IMR-90 (cell line): ENCODE measurements at regions not wholly inside any gene's neighbourhood (a gene's known extent, or its start where the extent isn't known, plus 50 kb on each side); places are given as distances from the start of the nearest gene placed in this dataset.
A peak's percentile ranks its signal among the peaks of the same experiment; 100 is the strongest.

Source experiments
- ATAC-seq: fragments of 200-7000 bp; cut with Tn5 transposase; 2 replicates; pipeline ENCODE4 v1.9.1; 2020; ENCODE audit warnings: low read depth, mild to moderate bottlenecking, moderate library complexity
- BruUV-seq: library from RNA; stranded (reverse); fragments of 400-500 nt; replicated peaks from 2 replicates; lab custom pipeline; 2021; lab: Mats Ljungman, UMichigan
- CTCF ChIA-PET: fragments of 300-600 bp; formaldehyde crosslinking; extraction: SDS; loops from one replicate; lab custom pipeline; 2021; ENCODE audit warnings: antibody characterized with exemption; lab: Yijun Ruan, JAX
- POLR2A ChIA-PET: fragments of 300-600 bp; sonication (Branson Sonifier 250); formaldehyde crosslinking; loops from one replicate; lab custom pipeline; 2022; ENCODE audit warnings: antibody characterized with exemption; ENCODE audit not compliant: unreplicated experiment; lab: Charles Lee
- DNase-seq: peaks from one replicate; pipeline ENCODE4 v3.0.0; 2013
- H2AFZ ChIP-seq: replicated peaks from 2 replicates; pipeline ENCODE3; 2013; ENCODE audit warnings: low read length, mild to moderate bottlenecking; ENCODE audit not compliant: poor library complexity
- H2AK5ac ChIP-seq: 2 replicates; pipeline ENCODE4 v1.6.1; 2013; ENCODE audit warnings: low read depth, low read length, inconsistent platforms
- H2AK9ac ChIP-seq: replicated peaks from 2 replicates; pipeline ENCODE3; 2013; ENCODE audit warnings: mild to moderate bottlenecking, low read depth, low read length, moderate library complexity; ENCODE audit not compliant: poor library complexity
- H2BK120ac ChIP-seq: 2 replicates; pipeline ENCODE4 v1.6.1; 2013; ENCODE audit warnings: low read depth, low read length, inconsistent platforms
- H2BK15ac ChIP-seq: 3 replicates; pipeline ENCODE4 v1.6.1; 2013; ENCODE audit warnings: low read depth, low read length, inconsistent platforms
- H2BK20ac ChIP-seq: 2 replicates; pipeline ENCODE4 v1.6.1; 2013; ENCODE audit warnings: low read depth, mild to moderate bottlenecking, inconsistent platforms, low read length, moderate library complexity
- H2BK5ac ChIP-seq: 2 replicates; pipeline ENCODE4 v1.6.1; 2013; ENCODE audit warnings: mild to moderate bottlenecking, low read depth, low read length, inconsistent platforms; ENCODE audit not compliant: poor library complexity, severe bottlenecking
- H3K14ac ChIP-seq: replicated peaks from 2 replicates; pipeline ENCODE4 v1.6.1; 2013; ENCODE audit warnings: low read depth, low read length, inconsistent platforms
- H3K18ac ChIP-seq: 2 replicates; pipeline ENCODE4 v1.6.1; 2013; ENCODE audit warnings: low read depth, low read length, control low read depth
- H3K23ac ChIP-seq: 2 replicates; pipeline ENCODE4 v1.6.1; 2013; ENCODE audit warnings: low read depth, low read length, inconsistent platforms
- H3K27ac ChIP-seq: 2 replicates; pipeline ENCODE4 v1.5.1; 2013; ENCODE audit warnings: mild to moderate bottlenecking, control low read depth, low read length; ENCODE audit not compliant: insufficient read depth
- H3K27me3 ChIP-seq: 2 replicates; pipeline ENCODE4 v1.6.1; 2013; ENCODE audit warnings: low read length; ENCODE audit not compliant: control insufficient read depth, insufficient read depth
- H3K36me3 ChIP-seq: 2 replicates; pipeline ENCODE4 v1.6.1; 2013; ENCODE audit warnings: low read length, mixed read lengths; ENCODE audit not compliant: control insufficient read depth, insufficient read depth
- H3K4ac ChIP-seq: 2 replicates; pipeline ENCODE4 v1.6.1; 2013; ENCODE audit warnings: low read depth, low read length, inconsistent platforms
- H3K4me1 ChIP-seq: 2 replicates; pipeline ENCODE4 v1.6.1; 2013; ENCODE audit warnings: low read length, mixed read lengths; ENCODE audit not compliant: control insufficient read depth, insufficient read depth
- H3K4me2 ChIP-seq: 2 replicates; pipeline ENCODE4 v1.6.1; 2013; ENCODE audit warnings: low read depth, mild to moderate bottlenecking, control low read depth, low read length, moderate library complexity
- H3K4me3 ChIP-seq: 2 replicates; pipeline ENCODE4 v1.5.1; 2013; ENCODE audit warnings: low read depth, mild to moderate bottlenecking, control low read depth, low read length, moderate library complexity; ENCODE audit not compliant: insufficient read depth
- H3K56ac ChIP-seq: 2 replicates; pipeline ENCODE4 v1.6.1; 2013; ENCODE audit warnings: low read length, inconsistent platforms; ENCODE audit not compliant: insufficient read depth; ENCODE audit errors: extremely low read depth
- H3K79me1 ChIP-seq, 2 experiments: 2 replicates each; pipeline ENCODE4 v1.6.1; 2013; ENCODE audit warnings: low read length in 2 of 2, inconsistent platforms in 1 of 2, low read depth in 1 of 2
- H3K9ac ChIP-seq: 2 replicates; pipeline ENCODE4 v1.6.1; 2013; ENCODE audit warnings: low read depth, low read length, control low read depth
- H3K9me1 ChIP-seq: 2 replicates; pipeline ENCODE4 v1.6.1; 2013; ENCODE audit warnings: low read length, inconsistent platforms; ENCODE audit not compliant: insufficient read depth
- H3K9me3 ChIP-seq: 2 replicates; pipeline ENCODE4 v1.6.1; 2013; ENCODE audit warnings: low read length; ENCODE audit not compliant: control insufficient read depth, insufficient read depth
- H4K20me1 ChIP-seq: 2 replicates; pipeline ENCODE4 v1.6.1; 2013; ENCODE audit warnings: low read length, inconsistent platforms; ENCODE audit not compliant: insufficient read depth
- H4K5ac ChIP-seq: 2 replicates; pipeline ENCODE4 v1.6.1; 2013; ENCODE audit warnings: mild to moderate bottlenecking, low read depth, low read length, control low read depth
- H4K8ac ChIP-seq, 2 experiments: 2 replicates each; pipeline ENCODE4 v1.6.1; 2013; ENCODE audit warnings: low read depth in 2 of 2, low read length in 2 of 2, control low read depth in 1 of 2, inconsistent platforms in 1 of 2
- H4K91ac ChIP-seq: 2 replicates; pipeline ENCODE4 v1.6.1; 2013; ENCODE audit warnings: low read depth, low read length, inconsistent platforms; ENCODE audit not compliant: insufficient read depth
- BHLHE40 ChIP-seq: fragments of 150-350 bp; IDR thresholded peaks from 2 replicates; pipeline ENCODE4 v1.6.1; 2016; ENCODE audit warnings: mild to moderate bottlenecking, low read depth, low read length
- CEBPB ChIP-seq: IDR thresholded peaks from 2 replicates; pipeline ENCODE4 v1.6.1; 2012; ENCODE audit warnings: low read depth, low read length, improper control_type of control experiment
- CHD1 ChIP-seq: IDR thresholded peaks from 2 replicates; pipeline ENCODE4 v1.6.1; 2012; ENCODE audit warnings: low read depth, low read length, improper control_type of control experiment
- CTCF ChIP-seq: conservative IDR thresholded peaks from 2 replicates; pipeline ENCODE4 v1.5.1; 2012; ENCODE audit warnings: mild to moderate bottlenecking, low read depth, low read length, improper control_type of control experiment
- ELK1 ChIP-seq: fragments of 150-350 bp; IDR thresholded peaks from 2 replicates; pipeline ENCODE4 v1.6.1; 2016; ENCODE audit warnings: low read depth, mild to moderate bottlenecking, low read length, moderate library complexity, borderline replicate concordance
- MAFK ChIP-seq: IDR thresholded peaks from 2 replicates; pipeline ENCODE4 v1.6.1; 2012; ENCODE audit warnings: low read depth, low read length, improper control_type of control experiment
- MAZ ChIP-seq: IDR thresholded peaks from 2 replicates; pipeline ENCODE4 v1.6.1; 2012; ENCODE audit warnings: low read depth, mild to moderate bottlenecking, low read length, improper control_type of control experiment, moderate library complexity, borderline replicate concordance
- MXI1 ChIP-seq: IDR thresholded peaks from 2 replicates; pipeline ENCODE4 v1.6.1; 2012; ENCODE audit warnings: low read depth, mild to moderate bottlenecking, low read length, moderate library complexity, borderline replicate concordance
- NFE2L2 ChIP-seq: fragments of 150-350 bp; IDR thresholded peaks from 2 replicates; pipeline ENCODE4 v1.6.1; 2016; ENCODE audit warnings: low read depth, mild to moderate bottlenecking, low read length
- POLR2A ChIP-seq: IDR thresholded peaks from 2 replicates; pipeline ENCODE4 v1.6.1; 2012; ENCODE audit warnings: mild to moderate bottlenecking, low read depth, low read length
- RAD21 ChIP-seq: IDR thresholded peaks from 2 replicates; pipeline ENCODE4 v1.6.1; 2012; ENCODE audit warnings: low read length, improper control_type of control experiment
- RCOR1 ChIP-seq: IDR thresholded peaks from 2 replicates; pipeline ENCODE4 v1.6.1; 2012; ENCODE audit warnings: mild to moderate bottlenecking, low read length, improper control_type of control experiment; ENCODE audit not compliant: insufficient replicate concordance
- RFX5 ChIP-seq: IDR thresholded peaks from 2 replicates; pipeline ENCODE4 v1.8.0; 2012; ENCODE audit warnings: low read depth, mild to moderate bottlenecking, low read length, moderate library complexity
- SMC3 ChIP-seq: fragments of 150-350 bp; IDR thresholded peaks from 2 replicates; pipeline ENCODE4 v1.6.1; 2016; ENCODE audit warnings: low read depth, mild to moderate bottlenecking, antibody characterized with exemption, low read length, moderate library complexity
- USF2 ChIP-seq: fragments of 150-350 bp; IDR thresholded peaks from 2 replicates; pipeline ENCODE4 v1.6.1; 2017; ENCODE audit warnings: mild to moderate bottlenecking, antibody characterized with exemption, low read length, low read depth
- WGBS, 2 experiments: methylation state at CpG; one replicate each; pipeline versions ENCODE4 v1.1.5 to v1.1.7; 2013; ENCODE audit warnings: missing lambda C conversion rate in 2 of 2; ENCODE audit not compliant: insufficient read length in 1 of 2; ENCODE audit errors: extremely low coverage in 2 of 2; 5-methylcytosine and 5-hydroxymethylcytosine counted together
- dilution Hi-C: fragments of 300-500 bp; cut with HindIII; formaldehyde crosslinking; loops from one replicate; pipeline ENCODE4 v1.14.3; 2018; ENCODE audit warnings: low sequenced_read_pairs; ENCODE audit not compliant: unreplicated experiment
- in situ Hi-C: fragments of 300-500 bp; cut with MboI; formaldehyde crosslinking; loops from 3 replicates; pipeline ENCODE4 v1.14.3; 2019; ENCODE audit warnings: low sequenced_read_pairs, inconsistent platforms, mixed read lengths
- intact Hi-C: fragments of 100-400 bp; cut with micrococcal nuclease; formaldehyde crosslinking; loops from 2 replicates; pipeline ENCODE4 v1.10.0; 2022

GRCh38 chr10:125407000-125407502, 246.7 kb upstream of the CTBP2 start:
- no peaks in the 10 kb centered on the region for H3K9me1 ChIP-seq
- H2BK20ac ChIP-seq = no peak overlapping the region
- no peaks in the 10 kb centered on the region; the same call in 1 of the 2 replicates for H3K9me3 ChIP-seq
- H3K56ac ChIP-seq = no peak overlapping the region
- H4K8ac ChIP-seq = no peak overlapping the region
- no TSS peak for BruUV-seq
- no peak overlapping the region for H3K4ac ChIP-seq
- no peak overlapping the region for H3K27ac ChIP-seq
- no peak overlapping the region for H4K91ac ChIP-seq
- H3K23ac ChIP-seq = no peak overlapping the region
- H2BK15ac ChIP-seq = no peak overlapping the region
- H3K14ac ChIP-seq = no peak overlapping the region
- no peak overlapping the region for H4K5ac ChIP-seq
- H3K18ac ChIP-seq = no peak overlapping the region
- no peaks in the 10 kb centered on the region for H4K20me1 ChIP-seq
- WGBS, 2 experiments = no CpG with 5 or more reads among the region's 3 CpGs
- H3K36me3 ChIP-seq = no peaks in the 10 kb centered on the region
- H2AK5ac ChIP-seq = no peak overlapping the region
- no peaks in the 10 kb centered on the region for H3K4me1 ChIP-seq
- DNase-seq (peak; percentile 51), ATAC-seq (no peak)
- in situ Hi-C loops (no loop called here), dilution Hi-C loops (no loop called here), intact Hi-C loops (no loop called here)
- CTCF ChIA-PET = no interaction called here
- POLR2A ChIA-PET = no interaction called here
- no peak overlapping the region for H3K4me2 ChIP-seq
- H2AFZ ChIP-seq = peak overlapping the region; percentile 24
- TF ChIP-seq RCOR1 (no peak), MAZ (no peak), RFX5 (peak; percentile 50; the same call in 1 of the 2 replicates), POLR2A (no peak), NFE2L2 (no peak), MXI1 (no peak), CTCF (no peak), CHD1 (no peak), SMC3 (no peak), MAFK (no peak), ELK1 (no peak), RAD21 (no peak), CEBPB (peak; percentile 26; the same call in 1 of the 2 replicates), USF2 (no peak), BHLHE40 (no peak)
- H2AK9ac ChIP-seq = no peak overlapping the region
- no peaks in the 10 kb centered on the region for H3K27me3 ChIP-seq
- H2BK120ac ChIP-seq = no peak overlapping the region
- H2BK5ac ChIP-seq = no peak overlapping the region
- no peak overlapping the region for H3K4me3 ChIP-seq
- H3K79me1 ChIP-seq = no peaks in the 10 kb centered on the region
- H3K9ac ChIP-seq = no peak overlapping the region
